ENCODE measurements at regions not wholly inside any gene's neighbourhood (a gene's known extent, or its start where the extent isn't known, plus 50 kb on each side); places are given as distances from the start of the nearest gene placed in this dataset.

DNA sequence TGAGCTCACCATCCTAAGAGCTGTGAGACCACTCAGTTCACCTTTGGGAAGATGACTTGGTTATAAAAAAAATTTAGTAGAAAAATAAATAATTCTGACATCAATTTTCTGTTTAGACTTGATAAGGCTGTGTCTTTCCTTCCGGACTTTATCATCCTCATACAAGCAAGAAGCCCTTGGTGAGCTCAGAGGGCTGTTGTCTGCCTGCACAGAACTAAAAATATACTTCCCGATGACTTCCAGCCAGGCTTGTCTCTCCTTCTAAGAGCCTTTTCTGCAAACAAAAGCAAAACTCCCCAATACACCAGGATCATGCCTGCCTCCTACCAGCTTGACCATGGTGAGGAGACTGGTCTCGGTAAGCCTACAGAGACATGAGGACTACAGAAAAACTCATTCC is 58.3 kb upstream of the PHOX2B start:
- TF ChIP-seq ZFX (IDR thresholded peaks at IDR 0.05; ENCODE audit: borderline replicate concordance): no peak
- TF ChIP-seq, protein P1, sequence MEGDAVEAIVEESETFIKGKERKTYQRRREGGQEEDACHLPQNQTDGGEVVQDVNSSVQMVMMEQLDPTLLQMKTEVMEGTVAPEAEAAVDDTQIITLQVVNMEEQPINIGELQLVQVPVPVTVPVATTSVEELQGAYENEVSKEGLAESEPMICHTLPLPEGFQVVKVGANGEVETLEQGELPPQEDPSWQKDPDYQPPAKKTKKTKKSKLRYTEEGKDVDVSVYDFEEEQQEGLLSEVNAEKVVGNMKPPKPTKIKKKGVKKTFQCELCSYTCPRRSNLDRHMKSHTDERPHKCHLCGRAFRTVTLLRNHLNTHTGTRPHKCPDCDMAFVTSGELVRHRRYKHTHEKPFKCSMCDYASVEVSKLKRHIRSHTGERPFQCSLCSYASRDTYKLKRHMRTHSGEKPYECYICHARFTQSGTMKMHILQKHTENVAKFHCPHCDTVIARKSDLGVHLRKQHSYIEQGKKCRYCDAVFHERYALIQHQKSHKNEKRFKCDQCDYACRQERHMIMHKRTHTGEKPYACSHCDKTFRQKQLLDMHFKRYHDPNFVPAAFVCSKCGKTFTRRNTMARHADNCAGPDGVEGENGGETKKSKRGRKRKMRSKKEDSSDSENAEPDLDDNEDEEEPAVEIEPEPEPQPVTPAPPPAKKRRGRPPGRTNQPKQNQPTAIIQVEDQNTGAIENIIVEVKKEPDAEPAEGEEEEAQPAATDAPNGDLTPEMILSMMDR (IDR thresholded peaks at IDR 0.05): no peak
- H3K27ac ChIP-seq: no peak overlapping the region

DNA sequence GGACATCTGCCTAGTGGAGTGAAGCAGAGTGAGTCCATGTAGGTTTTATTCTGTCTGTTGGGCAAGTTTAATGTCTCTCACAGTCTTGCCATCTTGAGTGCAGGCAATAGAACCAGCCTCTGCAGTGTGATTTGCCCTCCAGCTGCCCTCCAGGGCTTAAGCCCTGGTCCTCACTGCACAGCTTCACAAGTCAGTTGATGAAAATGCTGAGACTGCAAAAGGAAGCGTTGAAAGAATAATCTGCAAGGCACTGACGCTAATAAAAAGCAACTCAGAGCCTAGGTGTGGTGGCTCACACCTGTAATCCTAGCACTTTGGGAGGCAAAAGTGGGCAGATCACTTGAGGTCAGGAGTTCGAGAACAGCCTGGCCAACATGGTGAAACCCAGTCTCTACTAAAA is 54.1 kb upstream of the PHOX2B start:
- no peak for TF ChIP-seq ZFX (IDR thresholded peaks at IDR 0.05; ENCODE audit: borderline replicate concordance)
- TF ChIP-seq, protein P1 (IDR thresholded peaks at IDR 0.05): no peak
- no peak overlapping the region for H3K27ac ChIP-seq

DNA sequence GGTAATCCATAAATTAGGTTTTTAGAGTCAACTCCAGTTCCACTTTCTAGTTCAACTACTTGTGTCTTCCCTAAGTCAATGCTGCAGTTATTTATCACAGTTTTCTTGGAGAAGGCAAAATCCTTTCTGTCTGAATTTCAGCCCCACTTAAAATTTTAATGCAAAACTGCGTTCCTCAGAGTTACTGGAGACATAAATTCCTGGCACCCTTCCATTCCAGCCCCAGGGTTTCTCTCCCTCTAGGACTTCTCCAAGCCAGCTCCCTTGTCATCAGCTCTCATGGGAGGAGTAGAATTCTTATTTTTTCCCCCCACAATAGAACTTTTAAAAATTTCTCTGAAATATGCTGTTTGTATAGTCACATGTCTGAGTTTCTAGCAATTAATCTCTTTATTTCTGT is 50.6 kb upstream of the PHOX2B start:
- TF ChIP-seq ZFX (IDR thresholded peaks at IDR 0.05; ENCODE audit: borderline replicate concordance): no peak
- TF ChIP-seq, protein P1 (IDR thresholded peaks at IDR 0.05): no peak
- H3K27ac ChIP-seq: no peak overlapping the region

All from 22Rv1 (cell line).